Tibial artery (tissue), 4 donors: ENCODE measurements at regions not wholly inside any gene's neighbourhood (a gene's known extent, or its start where the extent isn't known, plus 50 kb on each side); places are given as distances from the start of the nearest gene placed in this dataset.
"Not testable (repeated sequence)": the region's sequence is repeated elsewhere in the genome, so short reads cannot be mapped to it uniquely, and the experiment has no call there.

Source experiments
- DNase-seq, 2 donors: peaks; one replicate each; pipeline ENCODE4 v3.0.0-alpha.2; 2019
- H3K27ac ChIP-seq, 2 donors: fragments of 200-600 bp; sonication (generic) in 1 of 2; 1 replicate in 1 of 2; 2 replicates in 1 of 2; pipeline ENCODE4 v1.5.1; 2018 to 2019; ENCODE audit warnings: mild to moderate bottlenecking in 1 of 2
- H3K27me3 ChIP-seq, 2 donors: fragments of 200-600 bp; sonication (generic) in 1 of 2; one replicate each; pipeline versions ENCODE4 v1.5.1 to v1.6.0; 2016 to 2019
- H3K36me3 ChIP-seq, 3 donors: fragments of 200-600 bp; sonication (generic) in 2 of 3; one replicate each; pipeline ENCODE4 v1.5.1; 2016 to 2019; ENCODE audit warnings: mild to moderate bottlenecking in 2 of 3
- H3K4me1 ChIP-seq, 4 donors: fragments of 200-600 bp; sonication (generic) in 2 of 4; 1 replicate in 3 of 4; 2 replicates in 1 of 4; pipeline ENCODE4 v1.5.1; 2016 to 2019
- H3K4me3 ChIP-seq, 2 donors: fragments of 200-600 bp; sonication (generic) in 1 of 2; 1 replicate in 1 of 2; 2 replicates in 1 of 2; pipeline ENCODE4 v1.5.1; 2018 to 2019; ENCODE audit warnings: mild to moderate bottlenecking in 2 of 2
- H3K9me3 ChIP-seq, 3 donors: fragments of 200-600 bp; sonication (generic) in 1 of 3; one replicate each; pipeline ENCODE4 v1.5.1; 2016 to 2019
- intact Hi-C: fragments of 100-400 bp; cut with DNase I; formaldehyde crosslinking; loops from one replicate; pipeline ENCODE4 v1.15.0; 2023; ENCODE audit warnings: low total_unique reads
- TF ChIP-seq, protein P1 (sequence below), 2 experiments: fragments of 200-600 bp in 1 of 2; fragments of 450-650 bp in 1 of 2; IDR thresholded peaks; one replicate each; pipeline ENCODE4 v1.5.1; 2017 to 2019; ENCODE audit warnings: antibody characterized with exemption in 2 of 2, mild to moderate bottlenecking in 1 of 2, moderate library complexity in 1 of 2

DNA sequence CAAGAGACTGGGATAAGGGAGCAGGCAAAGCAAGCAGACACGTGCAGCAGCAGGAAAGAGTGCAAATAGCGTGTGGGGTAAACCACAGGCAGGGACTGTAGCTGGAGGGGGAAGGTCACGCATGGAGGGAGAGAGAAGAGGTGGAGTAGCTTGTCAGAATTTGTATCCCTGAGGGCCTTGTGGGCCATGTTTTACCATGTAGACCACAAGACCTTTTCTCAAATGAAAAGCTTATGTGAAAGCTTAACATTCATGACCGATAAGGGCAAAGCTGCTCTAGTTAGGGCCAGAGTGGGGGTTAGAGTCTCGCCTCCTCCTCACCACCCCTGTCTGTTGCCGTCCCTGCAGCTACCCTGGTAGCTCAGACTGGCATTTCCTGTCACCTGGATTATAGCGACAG, 152.9 kb upstream of the E2F7 start:
- no peak overlapping the region for H3K27ac ChIP-seq
- no peaks in the 10 kb centered on the region for H3K27me3 ChIP-seq
- H3K36me3 ChIP-seq = no peaks in the 10 kb centered on the region
- no peak overlapping the region for H3K4me3 ChIP-seq
- H3K4me1 ChIP-seq = no peaks in the 10 kb centered on the region
- TF ChIP-seq, protein P1, sequence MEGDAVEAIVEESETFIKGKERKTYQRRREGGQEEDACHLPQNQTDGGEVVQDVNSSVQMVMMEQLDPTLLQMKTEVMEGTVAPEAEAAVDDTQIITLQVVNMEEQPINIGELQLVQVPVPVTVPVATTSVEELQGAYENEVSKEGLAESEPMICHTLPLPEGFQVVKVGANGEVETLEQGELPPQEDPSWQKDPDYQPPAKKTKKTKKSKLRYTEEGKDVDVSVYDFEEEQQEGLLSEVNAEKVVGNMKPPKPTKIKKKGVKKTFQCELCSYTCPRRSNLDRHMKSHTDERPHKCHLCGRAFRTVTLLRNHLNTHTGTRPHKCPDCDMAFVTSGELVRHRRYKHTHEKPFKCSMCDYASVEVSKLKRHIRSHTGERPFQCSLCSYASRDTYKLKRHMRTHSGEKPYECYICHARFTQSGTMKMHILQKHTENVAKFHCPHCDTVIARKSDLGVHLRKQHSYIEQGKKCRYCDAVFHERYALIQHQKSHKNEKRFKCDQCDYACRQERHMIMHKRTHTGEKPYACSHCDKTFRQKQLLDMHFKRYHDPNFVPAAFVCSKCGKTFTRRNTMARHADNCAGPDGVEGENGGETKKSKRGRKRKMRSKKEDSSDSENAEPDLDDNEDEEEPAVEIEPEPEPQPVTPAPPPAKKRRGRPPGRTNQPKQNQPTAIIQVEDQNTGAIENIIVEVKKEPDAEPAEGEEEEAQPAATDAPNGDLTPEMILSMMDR (IDR thresholded peaks at IDR 0.05) = no peak
- H3K9me3 ChIP-seq = no peaks in the 10 kb centered on the region
- intact Hi-C loops = no loop called here
- no peak for DNase-seq

GRCh38 chr12:77216136-77216535, 150.8 kb upstream of the E2F7 start:
- H3K36me3 ChIP-seq, H3K27ac ChIP-seq, H3K27me3 ChIP-seq, intact Hi-C loops, H3K4me1 ChIP-seq, H3K9me3 ChIP-seq, H3K4me3 ChIP-seq, DNase-seq: not testable (repeated sequence)

DNA sequence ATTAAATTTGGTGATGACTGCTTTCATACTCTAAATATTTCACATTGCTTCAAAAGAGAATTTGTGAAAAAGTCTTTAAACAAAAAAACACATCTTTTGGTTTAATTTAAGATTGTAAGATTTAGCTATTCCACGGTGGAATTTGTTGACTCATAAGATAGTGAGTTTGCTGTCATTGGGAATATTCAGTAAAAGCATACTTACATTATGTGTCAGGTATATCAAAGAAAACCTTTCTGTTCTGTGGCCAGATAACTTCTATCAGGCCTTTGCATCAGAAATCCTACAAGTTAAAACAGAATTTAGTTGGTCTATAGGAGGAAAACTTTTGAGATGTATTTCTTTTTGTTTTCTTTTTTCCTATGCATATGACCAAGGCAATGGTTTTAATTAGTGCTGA, 148.8 kb upstream of the E2F7 start:
- Histone ChIP-seq H3K4me3 (no peak overlapping the region), H3K4me1 (no peaks in the 10 kb centered on the region), H3K27me3 (no peaks in the 10 kb centered on the region), H3K9me3 (no peaks in the 10 kb centered on the region), H3K27ac (no peak overlapping the region), H3K36me3 (no peaks in the 10 kb centered on the region)
- intact Hi-C loops = no loop called here
- TF ChIP-seq, protein P1 (IDR thresholded peaks at IDR 0.05) = no peak
- DNase-seq = no peak

DNA sequence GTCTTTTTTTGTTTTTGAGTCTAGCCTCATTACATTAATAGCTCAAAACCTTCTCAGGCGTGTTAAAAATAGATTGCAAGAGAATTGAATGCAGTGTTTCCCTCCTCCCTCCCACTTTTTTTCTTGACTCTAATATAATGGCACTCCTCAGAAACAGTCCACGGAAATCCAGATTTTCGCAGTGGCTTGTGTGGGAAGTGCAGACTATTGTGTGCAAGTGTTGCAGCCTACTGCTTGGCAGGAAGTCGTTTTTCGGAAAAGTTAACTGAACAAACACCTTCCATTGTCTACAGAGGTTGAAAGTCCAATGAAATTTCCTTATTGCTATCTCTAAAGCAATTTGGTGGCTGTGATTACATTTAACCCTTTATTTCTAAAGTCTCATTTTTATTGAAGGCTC, 147.9 kb upstream of the E2F7 start:
- DNase-seq = no peak
- Histone ChIP-seq H3K27me3 (no peaks in the 10 kb centered on the region), H3K36me3 (no peaks in the 10 kb centered on the region), H3K4me3 (no peak overlapping the region), H3K9me3 (no peaks in the 10 kb centered on the region), H3K27ac (no peak overlapping the region), H3K4me1 (no peaks in the 10 kb centered on the region)
- intact Hi-C loops = no loop called here
- TF ChIP-seq, protein P1 (IDR thresholded peaks at IDR 0.05) = peak in 1 of 2 experiments; percentile 11

DNA sequence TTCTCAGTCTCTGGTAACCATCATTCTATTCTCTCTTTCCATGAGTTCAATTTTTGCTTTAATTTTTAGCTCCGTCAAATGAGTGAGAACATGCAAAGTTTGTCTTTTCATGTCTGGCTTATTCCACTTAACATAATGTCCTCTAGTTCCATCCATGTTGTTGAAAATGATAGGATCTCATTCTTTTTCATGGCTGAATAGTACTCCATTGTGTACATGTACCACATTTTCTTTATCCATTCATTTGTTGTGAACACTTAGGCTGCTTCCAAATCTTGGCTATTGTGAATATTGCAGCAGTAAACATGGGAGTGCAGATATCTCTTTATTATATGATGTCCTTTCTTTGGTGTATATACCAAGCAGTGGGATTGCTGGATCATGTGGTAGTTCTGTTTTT, 145.4 kb upstream of the E2F7 start:
- TF ChIP-seq, protein P1 (IDR thresholded peaks at IDR 0.05) = no peak
- Histone ChIP-seq H3K4me3 (no peak overlapping the region), H3K27me3 (no peaks in the 10 kb centered on the region), H3K27ac (no peak overlapping the region), H3K4me1 (no peaks in the 10 kb centered on the region), H3K9me3 (no peaks in the 10 kb centered on the region), H3K36me3 (no peaks in the 10 kb centered on the region)
- no peak for DNase-seq
- intact Hi-C loops = no loop called here

DNA sequence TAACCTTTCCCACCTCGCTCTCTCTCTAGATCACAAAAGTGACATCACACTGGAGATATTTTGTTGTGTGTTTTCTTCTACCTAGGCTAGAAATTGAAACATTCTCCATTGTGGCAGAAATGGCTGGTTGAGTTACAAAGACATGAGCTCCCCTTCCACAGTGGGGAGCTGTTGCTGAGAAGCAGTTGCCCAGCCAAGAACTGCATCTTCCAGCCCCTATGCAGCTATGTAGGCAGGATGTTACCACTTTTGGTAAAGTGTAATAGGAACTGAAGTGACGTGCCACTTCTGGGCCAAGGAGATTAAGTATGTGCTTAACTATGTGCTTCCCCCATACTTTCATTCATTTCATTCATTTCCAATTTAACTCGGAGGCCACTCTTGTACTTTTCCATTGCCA, 138.7 kb upstream of the E2F7 start:
- intact Hi-C loops = no loop called here
- no peaks in the 10 kb centered on the region for H3K9me3 ChIP-seq
- no peaks in the 10 kb centered on the region for H3K27me3 ChIP-seq
- no peak overlapping the region for H3K4me3 ChIP-seq
- H3K36me3 ChIP-seq = no peaks in the 10 kb centered on the region
- H3K27ac ChIP-seq = no peak overlapping the region
- TF ChIP-seq, protein P1 (IDR thresholded peaks at IDR 0.05) = no peak
- no peaks in the 10 kb centered on the region for H3K4me1 ChIP-seq
- DNase-seq = no peak
